NCI-H1092 (cell line): ENCODE measurements at regions not wholly inside any gene's neighbourhood (a gene's known extent, or its start where the extent isn't known, plus 50 kb on each side); places are given as distances from the start of the nearest gene placed in this dataset.
"Not testable (repeated sequence)": the region's sequence is repeated elsewhere in the genome, so short reads cannot be mapped to it uniquely, and the experiment has no call there.

Source experiments
- DNase-seq: peaks from one replicate; lab custom pipeline; 2025; lab: John Stamatoyannopoulos, UW

DNA sequence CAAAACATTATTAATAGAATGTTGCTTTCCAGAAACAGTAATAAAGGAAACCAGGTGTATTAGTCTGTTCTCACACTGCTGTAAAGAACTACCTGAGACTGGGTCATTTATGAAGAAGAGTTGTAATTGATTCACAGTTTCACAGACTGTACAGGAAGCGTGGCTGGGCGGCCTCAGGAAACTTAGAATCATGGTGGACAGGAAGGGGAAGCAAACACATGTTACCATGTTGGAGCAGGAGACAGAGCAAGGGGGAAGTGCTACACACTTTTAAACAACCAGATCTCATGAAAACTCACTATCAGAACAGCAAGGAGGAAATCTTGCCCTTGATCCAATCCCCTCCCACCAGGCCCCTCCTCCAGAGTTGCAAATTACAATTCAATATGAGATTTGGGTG lies 815.8 kb downstream of the TRIML1 start:
- DNase-seq: no peak

DNA sequence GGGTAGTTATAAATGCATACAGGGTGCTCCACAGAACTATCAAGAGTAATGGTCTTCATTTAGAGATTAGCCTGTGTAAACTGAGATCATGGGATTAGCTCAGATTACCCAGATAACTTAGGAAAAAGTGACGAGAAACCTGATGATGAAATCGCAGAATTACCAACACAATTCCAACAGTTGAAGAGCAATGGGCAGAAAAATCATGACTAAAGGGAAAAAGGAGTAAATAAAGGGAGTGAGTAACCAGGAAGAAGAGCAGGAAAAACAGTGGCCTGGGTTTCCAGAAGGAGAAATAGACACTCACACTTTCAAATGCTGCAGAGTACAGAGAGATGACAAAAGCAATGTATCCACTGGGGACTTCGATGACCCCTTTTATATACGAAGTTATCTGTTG lies 817.3 kb downstream of the TRIML1 start:
- DNase-seq: no peak

DNA sequence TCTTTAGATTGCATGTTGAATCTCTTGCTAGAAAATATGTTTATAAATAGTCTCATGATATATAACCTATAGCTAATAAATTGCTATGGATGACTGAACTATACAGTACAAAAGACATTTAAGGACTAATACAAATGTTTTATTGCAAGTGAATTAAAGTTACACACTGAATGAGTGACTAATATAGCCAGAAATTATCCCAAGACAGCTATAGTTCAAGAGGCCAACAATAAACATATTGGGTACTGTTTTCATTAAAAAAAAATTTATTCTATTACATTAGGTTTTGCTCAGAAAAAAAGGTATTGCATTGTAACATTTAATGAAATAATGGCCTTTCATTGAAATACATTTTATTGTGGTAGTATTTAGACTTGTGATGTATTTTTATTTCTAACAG lies 819.1 kb downstream of the TRIML1 start:
- DNase-seq: no peak

DNA sequence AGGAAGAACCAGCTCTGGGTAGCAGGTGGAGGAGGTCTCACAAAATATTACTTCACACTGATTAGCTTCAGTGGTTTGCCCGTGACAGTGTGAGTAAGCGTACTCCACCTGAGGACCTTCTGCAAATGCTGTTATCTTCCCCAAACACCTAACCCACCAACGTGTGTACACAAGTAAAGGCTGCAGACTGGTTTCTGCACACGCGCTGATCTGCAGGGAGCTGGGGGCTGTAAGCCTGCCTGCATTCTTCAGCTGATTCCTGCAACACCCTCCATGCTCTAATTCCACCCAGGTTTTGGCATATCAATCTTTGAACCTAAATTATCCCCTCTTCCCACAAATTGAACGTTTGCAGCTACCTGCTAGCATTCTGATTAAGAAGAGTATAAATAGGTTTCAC lies 820.2 kb downstream of the TRIML1 start:
- DNase-seq: no peak

DNA sequence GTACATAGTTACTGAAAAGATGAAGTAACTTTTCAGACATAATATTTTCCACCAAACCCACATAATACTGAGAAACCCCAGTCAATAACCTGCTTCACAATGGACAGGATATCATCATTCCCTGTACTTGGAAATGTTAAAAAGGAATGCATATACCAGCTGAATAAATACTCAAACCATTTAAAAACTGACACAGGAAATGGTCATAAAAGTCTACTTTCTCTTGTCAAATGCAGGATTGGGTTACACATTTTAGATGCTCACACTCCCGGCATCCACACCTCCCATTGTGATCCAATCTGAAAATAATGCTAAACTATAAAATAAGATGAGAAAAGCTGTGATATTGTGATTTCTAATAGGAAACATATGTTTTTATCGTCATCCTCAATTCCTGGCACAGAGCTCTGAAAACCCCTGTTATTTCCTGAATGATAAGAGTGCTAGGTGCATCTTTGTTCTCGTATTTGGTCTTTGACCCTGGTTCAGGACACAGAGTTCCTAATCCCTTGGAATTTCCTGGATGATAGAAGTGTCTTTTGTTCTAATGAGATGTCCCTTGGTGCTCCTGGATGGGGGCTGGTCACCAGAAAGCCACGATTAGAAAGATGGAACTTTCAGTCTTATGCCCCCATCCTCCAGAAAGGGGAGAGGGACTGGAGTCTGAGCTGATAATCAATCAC lies 821.3 kb downstream of the TRIML1 start:
- DNase-seq: no peak

DNA sequence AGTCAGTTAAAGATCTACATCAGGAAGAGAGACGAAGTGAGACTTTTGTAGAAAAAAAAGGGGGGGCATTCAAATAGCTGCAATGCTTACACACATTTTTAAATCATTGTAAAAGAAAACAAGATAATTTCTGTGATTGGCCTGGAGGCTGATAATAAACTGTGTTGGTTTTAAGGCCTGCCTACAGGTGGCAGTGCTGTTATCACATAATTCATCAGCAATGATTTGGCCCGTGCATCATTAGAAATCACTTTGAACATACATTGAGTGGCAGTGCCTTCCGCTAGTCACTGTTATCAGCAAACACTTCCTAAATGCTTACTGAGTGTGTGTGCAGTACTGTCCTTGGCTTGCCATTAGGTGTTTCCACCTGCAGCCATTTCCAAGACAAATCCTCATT lies 831.9 kb downstream of the TRIML1 start:
- DNase-seq: peak; percentile 34

DNA sequence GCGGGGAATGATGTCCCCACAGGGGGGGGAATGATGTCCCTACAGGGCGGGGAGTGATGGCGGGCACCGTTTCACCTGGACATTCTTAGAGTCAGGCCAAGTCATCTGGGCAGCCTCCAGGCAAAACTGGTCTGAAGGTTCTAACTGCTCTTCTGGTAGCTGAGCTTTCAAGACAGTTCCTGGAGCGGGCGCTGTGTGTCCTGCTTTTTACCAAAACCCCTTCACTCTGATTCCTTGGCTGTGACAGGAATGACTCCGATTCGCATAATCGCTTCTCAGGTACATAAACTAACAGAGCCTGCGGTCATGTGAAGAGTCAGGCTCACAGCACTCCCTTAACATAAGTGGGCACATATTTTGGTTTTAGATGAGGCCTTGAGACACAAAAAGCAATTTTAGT lies 836.0 kb downstream of the TRIML1 start:
- DNase-seq: no peak

DNA sequence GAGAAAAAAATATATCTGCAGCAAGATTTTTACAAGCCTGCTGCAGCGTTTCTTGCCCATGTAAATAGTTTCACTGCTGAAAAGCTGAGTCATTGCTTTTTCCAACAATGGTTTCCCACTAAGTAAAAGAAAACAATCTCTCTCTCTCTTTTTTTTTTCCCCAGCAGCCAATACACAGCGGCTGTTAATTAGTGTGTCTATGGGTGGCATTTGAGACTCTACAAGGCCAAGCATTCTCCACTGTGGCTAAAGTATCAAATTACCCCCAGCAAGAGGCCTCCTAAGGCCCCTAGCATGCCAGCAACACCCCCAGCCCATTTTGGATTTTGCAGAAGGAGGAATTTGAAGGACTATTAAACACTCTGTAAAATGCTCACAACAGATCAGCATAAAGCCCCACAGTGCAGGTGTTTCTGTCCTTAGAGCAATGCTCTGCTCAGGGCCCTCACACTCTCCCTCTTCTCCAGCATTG lies 837.4 kb downstream of the TRIML1 start:
- DNase-seq: peak; percentile 69

DNA sequence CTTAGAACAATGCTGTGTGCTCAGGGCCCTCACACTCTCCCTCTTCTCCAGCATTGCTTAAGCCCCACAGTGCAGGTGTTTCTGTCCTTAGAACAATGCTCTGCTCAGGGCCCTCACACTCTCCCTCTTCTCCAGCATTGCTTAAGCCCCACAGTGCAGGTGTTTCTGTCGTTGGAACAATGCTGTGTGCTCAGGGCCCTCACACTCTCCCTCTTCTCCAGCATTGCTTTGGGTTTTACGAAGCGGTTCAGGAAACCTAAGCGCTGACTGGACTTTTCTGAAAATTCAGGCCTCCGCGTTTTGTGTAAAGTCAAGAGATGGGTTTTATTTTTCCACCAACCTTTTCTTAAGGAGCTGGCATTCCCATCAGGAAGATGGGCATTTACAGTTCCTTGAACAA lies 838.0 kb downstream of the TRIML1 start:
- DNase-seq: peak; percentile 16

DNA sequence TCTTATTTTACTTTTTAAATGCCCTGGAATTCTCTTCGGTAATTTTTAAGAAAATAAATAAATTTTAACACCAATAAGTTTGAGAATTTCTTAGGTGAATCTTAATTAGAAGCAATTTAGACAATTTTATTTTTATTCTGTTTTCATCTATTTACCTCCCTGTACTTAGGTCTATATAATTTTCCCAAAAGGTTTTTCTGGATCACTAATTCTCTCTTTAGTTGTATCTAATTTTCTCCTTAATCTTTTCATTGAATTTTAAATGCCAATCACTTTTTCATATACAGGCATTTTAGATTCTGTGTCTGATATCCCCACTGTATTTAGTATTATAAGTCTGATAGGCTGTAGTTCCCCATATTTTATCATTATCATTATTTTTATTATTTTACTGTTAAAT lies 845.3 kb downstream of the TRIML1 start:
- DNase-seq: no peak

DNA sequence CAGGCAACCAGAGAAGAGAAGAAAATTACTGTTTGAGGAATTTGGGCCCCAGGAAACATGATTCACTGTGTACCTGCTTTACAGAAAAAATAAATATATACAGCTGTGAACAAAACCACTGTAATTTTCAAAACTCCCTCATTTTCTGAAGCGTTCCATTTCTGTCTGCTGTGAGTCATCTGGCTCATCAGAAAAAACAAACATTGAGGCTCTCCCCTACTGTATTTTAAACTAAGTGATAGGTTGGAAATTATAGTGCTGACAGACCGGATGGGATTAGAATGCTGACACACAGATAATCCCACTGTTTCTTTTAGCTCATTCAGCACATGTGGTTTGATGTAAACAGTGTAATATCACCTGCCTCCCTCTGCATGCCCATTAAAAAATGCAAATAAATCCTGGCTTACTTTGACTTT lies 847.0 kb downstream of the TRIML1 start:
- no peak for DNase-seq

DNA sequence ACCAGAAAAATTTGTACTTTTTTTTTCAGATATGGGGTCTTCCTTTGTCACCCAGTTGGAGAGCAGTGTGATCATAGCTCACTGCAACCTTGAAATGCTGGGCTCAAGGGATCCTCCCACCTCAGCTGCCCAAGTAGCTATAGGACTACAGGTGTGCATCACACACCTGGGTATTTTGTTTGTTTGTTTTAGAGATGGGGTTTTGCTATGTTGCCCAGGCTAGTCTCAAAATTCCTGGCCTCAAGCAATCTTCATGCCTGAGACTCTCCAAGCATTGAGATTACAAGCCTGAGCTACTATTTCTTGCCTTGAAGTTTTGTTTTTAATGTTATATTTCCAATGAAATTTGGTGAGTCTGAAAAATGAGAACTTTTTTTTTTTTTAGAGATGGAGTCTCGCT lies 847.8 kb downstream of the TRIML1 start:
- no peak for DNase-seq

DNA sequence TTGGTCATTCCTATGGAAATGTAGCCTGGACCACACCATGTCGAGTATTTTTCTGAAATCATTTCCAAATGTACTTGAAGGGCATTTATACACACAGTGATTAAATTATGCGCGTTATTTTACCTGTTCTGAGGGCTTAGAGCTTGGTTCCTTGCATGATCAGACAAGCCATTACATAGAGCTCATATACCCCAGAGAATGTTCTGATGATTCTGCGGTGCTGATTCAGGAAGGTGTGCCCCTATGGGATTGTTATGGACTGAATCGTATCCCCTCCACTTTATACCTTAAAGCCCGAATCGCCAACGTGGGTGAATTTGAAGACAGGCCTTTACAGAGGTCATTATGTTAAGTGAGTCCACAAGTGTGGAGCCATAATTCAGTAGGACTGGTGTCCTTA lies 848.9 kb downstream of the TRIML1 start:
- no peak for DNase-seq

DNA sequence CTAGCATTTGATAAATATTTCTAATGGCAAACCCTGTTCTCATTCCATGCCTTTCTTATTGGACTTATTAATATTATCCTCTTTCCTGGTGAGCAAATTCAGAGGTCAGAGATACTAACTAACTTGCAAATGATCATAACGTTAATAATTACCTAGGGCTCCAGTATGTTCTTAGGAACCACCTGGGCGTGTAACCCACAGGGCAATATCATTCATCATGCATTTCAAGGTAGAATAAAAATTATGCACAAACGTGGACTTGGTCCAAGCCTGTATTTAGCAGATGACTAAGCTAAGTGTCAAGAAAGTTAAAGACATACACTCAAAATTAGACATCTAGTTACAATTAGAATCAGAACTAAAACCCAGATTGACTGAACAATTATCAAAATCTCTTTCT lies 850.1 kb downstream of the TRIML1 start:
- DNase-seq: no peak

DNA sequence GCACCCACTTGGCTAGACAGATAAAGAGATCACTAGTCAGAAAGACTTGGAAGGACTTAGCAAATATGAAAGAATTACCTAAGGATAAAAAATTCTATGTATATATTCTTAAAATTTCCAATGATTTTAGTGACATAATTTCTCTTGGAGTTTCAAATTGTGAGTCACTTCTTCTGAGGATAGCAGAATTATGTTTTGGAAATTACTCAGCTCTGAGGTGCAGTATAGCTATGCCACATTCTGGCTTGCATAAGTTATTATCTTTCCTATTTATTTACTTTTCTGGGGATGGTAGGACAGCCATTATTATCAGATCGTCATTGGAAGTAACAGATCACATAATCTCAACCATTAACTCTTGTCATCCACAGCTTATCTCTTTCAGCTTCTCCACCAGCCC lies 853.5 kb downstream of the TRIML1 start:
- DNase-seq: no peak

DNA sequence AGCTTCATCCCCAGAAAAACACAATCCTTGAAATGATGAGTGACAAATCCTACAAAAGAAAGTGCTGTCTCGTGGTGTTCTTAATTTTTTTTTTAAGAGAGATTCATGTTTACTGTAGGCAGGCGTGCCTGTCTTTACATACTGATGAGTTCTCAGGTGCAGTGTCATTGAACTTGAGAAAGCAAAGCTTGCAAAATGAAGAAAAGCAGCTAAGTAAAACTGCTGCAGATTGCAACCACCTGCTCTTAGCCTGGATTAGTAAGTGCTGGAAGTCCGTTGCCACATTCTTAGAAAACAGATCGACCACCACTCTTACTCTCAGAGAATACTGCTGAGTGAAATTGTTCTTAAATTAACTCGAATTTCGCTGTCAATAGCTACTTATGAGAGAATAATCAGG lies 854.6 kb downstream of the TRIML1 start:
- DNase-seq: no peak

DNA sequence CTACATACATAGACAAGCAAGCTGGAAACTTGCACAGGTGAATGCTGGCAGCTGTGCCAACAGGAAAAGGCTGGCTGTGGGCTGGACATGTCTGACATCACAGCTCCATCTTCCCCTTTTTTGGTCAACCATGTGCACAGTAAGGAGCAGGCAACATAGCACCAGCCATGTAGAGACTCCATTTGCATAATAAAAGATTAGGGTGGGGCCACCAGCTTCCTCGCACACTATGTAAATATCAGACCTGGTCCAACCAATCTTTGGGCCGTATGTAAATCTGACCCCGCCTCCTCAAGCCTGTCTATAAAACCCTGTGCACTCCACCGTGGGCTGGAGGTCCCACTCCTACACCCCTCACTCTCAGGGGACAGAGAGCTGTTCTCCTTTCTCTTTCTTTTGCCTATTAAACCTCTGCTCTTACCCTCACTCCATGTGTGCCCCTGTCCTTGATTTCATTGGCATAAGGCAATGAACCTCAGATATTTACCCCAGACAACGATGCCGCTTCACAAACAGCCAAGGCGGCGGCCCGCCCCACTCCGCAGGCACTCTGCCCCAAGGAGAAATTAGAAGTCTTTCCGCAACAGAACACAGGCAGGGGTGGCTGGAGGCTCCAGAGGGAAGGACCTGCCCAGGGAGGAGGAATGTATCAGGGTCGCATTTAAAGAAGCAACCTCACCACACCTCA lies 862.2 kb downstream of the TRIML1 start:
- no peak for DNase-seq

DNA sequence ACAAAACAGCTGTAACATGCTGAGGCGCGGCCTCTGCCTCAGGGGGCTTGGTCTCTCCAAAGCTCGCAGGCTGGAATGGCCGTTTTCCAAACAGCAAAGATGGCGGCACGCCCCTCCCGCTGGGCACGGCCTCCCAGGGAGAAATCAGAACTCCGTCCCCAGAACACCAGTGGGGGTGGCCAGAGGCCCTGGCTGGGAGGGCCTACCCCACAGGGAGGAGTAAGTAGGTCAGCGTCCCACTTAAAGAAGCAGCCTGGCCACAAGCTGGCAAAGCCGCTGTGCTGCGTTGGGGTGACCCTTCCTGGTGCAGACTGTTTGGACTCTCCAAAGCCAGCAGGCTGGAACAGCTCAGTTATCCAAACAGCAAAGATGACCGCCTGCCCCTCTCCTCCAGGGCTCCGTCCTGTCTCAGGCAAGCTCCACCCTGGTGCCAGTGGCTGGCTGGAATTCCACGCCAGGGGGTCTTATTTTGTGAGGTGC lies 862.8 kb downstream of the TRIML1 start:
- DNase-seq: no peak

DNA sequence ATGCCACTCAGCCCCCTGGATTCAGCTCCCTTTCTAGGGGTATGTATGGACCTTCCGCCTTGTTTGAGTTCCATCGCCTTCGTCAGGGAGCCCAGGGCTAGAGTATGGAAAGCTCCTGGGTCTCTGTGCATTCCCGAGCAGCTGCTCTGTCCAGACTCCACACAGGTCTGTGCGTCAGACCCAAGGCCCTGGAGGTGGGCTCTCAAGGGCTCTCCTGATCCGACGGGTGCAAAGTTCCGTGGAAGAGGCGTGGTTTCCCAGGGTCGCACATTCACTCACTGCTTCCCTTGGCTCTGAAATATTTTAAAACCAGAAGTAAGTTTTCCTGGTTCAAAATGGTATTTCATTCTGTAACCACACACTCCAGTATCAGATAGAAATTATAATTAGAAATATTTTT lies 863.2 kb downstream of the TRIML1 start:
- DNase-seq: no peak

DNA sequence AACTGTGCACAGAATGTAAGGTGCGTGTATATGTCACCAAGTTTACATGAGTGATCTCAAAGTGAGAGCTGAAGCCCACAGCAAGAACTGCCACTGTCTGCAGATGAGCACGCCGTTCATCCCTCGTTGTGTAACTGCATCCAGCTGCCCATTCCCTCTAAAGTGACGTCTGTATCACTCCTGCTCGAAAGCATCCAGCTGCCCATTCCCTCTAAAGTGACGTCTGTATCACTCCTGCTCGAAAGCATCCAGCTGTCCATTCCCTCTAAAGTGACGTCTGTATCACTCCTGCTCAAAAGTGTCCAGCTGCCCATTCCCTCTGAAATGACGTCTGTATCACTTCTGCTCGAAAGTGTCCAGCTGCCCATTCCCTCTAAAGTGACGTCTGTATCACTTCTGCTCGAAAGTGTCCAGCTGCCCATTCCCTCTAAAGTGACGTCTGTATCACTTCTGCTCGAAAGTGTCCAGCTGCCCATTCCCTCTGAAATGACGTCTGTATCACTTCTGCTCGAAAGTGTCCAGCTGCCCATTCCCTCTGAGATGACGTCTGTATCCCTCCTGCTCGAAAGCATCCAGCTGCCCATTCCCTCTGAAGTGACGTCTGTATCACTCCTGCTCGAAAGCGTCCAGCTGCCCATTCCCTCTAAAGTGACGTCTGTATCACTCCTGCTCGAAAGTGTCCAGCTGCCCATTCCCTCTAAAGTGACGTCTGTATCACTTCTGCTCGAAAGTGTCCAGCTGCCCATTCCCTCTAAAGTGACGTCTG lies 871.4 kb downstream of the TRIML1 start:
- DNase-seq: not testable (repeated sequence)

DNA sequence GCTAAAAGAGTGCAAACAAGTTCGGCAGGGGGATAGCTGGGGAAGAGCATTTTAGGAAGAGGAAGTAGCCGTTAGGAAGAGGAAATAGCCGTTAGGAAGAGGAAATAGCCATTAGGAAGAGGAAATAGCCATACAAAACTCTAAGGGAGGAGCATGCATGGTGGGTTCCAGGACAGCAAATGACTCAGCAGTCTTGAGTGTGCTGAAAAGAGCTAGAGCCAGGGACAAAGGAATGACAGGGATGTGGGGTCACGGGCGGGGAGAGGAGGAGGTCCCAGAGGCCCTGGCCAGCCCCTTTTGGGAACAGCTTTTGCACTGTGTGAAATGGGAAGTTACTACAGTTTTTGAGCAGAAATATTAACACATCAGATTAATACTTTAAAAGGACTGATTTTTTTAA lies 882.6 kb downstream of the TRIML1 start:
- no peak for DNase-seq

DNA sequence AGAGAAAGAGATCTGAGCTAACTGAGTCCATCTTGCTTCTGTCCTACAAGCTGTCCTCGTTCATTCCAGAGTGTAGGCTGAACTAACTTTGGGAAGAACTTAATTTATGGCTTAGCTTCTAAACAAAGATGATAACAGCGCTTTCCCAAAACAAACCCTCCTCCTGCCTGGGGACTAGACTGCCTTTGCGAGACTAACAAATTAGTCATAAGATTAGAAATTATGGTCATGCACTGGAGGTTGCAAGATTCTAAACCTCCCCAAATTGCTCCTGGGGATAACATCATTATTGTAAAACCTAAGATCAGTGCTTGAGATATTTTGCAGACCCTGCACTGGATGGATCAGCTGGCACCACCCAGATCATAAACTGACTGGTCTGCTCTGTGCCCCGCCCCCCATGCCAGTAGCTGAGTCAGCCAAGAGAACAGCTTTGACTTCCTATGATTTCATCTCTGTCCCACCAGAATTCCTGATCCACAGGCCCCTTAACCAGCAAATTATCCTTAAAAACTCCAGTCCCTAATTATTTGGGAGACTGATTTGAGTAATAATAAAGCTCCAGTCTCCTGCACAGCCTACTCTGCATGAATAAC lies 883.3 kb downstream of the TRIML1 start:
- no peak for DNase-seq
